HG03097 (cell line): ENCODE measurements at regions not wholly inside any gene's neighbourhood (a gene's known extent, or its start where the extent isn't known, plus 50 kb on each side); places are given as distances from the start of the nearest gene placed in this dataset.

Experiments
- ATAC-seq: cut with Tn5 transposase; IDR thresholded peaks from one replicate; pipeline ENCODE4 v1.9.1; 2021; ENCODE audit not compliant: unreplicated experiment, low FRiP score

DNA sequence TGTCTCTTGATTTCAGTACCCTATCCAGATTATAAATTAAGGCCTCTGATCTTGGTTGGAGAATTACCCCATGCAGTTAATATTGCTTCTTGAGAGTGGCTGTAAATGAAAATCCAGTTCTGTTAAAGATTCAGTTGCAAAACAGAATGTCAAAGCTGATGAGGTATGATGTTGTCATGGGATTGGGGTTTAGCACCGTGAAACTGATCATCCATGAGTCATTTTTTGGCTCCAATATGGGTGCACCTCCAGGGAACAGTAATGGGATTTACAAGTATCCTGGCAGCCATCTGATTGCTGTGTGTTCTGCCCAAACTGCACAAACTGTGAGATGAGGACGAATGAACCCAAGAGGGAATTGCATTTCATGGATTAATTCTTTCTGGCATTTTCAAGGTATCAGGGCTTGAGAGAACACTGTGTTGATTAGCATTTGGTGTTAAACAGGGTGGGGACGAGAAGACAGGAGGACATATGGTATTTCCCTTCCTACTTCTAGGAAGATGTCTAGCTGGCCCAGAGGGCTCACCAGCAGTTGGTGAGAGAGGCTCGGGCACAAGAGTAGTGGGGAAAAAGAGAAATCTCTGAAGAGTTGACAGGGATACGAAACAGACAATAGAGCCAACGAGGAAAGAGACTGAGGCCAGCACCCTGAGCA is 214.7 kb downstream of the GAS1 start:
- no peak for ATAC-seq

- ATAC-seq, result no peak
These were observed 215.7 kb downstream of the GAS1 start for GRCh38 chr9:86731511-86732063.

- no peak for ATAC-seq
These were observed 217.0 kb downstream of the GAS1 start for GRCh38 chr9:86730163-86730928.

DNA sequence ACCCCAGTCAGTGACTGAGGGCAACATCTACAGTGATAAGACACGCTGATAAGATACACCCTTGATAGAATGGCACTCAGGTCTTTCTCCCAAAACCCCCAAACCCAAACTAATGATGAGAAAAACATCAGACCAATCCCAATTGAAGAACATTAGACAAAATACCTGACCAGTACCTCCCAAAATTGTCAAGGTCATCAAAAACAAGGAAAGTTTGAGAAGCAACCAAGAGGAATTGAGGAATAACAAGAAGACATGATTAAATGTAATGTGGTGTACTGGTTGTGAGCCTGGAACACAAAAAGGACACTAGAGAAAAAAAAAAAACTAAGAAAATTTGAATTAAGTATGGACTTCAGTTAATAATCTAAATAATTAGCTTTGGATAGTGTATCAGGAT is 222.8 kb downstream of the GAS1 start:
- no peak for ATAC-seq

DNA sequence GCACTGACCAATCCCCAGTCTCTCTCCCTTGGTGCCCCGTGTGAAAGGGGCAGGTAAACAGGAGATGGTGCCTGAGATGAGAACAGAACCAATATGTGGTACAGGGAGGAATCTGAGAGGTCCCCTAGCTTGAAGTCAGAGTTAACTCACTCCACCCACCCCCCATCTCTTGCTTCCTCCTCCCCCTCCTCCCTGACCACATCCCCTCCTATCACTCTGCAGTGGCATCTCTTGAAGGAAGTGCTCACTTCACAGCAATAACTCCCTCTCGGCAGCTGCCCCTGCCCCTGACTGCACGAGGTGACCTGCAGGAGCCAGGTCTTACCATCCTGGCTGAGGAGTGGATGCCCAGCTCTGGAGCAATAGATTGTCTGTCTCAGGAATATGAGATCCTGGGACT is 224.0 kb downstream of the GAS1 start:
- ATAC-seq, result no peak

- no peak for ATAC-seq
These were observed 224.6 kb downstream of the GAS1 start for GRCh38 chr9:86722706-86723075.

GRCh38 chr9:86721843-86722705 is 225.2 kb downstream of the GAS1 start:
- no peak for ATAC-seq

DNA sequence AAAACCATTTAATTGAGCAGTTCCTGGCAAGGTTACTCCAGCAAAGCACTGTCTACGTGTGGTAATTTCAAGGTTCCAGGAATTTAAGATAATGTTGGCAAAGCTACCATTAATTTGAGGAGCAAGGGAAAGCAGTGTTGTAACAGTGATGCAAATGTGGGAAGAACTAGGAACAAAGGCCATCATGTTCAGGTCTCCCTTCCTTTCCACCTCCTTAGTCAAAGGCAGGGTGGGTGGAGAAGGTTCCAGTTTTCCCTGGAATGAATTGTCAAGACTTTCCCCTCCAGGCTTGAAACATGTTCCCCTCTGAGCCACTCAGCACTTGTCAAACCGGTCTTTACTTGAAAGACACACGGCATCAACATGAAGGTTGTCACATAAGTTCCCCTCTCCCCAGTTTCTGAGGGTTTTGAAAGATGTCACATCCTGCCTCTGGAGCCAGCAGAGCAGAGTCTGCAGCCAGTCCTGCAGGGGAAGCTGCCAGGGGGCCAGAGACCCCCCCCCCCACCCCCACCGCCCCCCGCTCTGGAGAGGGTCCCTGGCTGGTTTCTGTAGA is 226.0 kb downstream of the GAS1 start:
- ATAC-seq, result no peak

DNA sequence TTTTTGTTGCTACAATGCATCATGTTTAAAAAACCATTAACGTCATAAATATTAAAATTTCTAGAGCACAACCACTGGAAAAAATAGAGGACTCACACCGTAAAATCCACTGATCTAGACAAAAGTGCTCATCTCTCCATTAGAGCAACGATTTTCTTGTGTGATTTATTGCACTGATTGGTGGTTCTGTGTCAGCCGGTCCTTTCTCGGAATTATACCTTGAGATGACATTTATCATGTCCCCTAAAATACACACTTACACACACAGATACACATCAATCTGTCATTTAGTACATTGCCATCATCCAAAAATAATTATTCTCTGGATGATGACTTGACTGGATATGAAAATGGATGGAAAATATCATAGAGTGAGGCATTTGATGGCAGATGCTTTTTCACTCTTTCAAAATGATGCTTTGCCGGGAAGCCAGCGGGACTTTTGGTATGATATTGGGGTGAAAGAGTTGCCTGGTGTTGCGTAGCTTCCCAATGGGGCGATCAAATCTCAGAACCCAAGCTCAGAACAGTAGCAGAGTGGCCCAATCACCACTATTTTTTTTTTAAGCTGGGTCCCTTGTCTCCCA is 226.6 kb downstream of the GAS1 start:
- ATAC-seq, result no peak

- ATAC-seq, result no peak
These were observed 228.8 kb downstream of the GAS1 start for GRCh38 chr9:86718388-86719049.

DNA sequence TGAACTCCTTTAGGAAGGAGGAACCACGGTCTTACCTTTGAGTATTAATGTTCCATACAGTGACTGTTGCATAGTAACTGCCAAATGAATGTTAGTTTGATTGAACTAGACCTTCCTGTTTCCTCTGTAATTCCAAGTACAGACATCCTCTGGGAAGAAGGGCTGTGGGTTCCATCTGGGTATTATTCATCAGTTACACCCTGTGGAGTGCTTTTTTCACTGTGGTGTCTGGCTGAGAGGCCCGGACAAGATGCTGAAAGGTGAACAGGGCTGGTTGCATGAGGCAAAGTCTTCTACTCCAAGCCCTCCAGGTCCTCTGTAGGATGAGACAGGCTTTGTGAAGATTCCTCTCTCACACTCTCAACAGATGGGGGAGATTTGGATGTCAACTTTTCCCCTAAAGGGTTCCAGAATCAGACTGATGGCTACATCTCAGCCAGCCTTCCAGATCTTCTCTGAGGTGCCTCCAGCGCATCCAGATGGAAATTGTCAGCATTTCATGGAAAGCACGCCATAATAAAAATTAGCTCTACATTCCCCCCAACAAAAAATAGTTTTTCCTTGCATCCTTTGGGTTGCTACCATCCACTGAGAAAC is 230.9 kb downstream of the GAS1 start:
- ATAC-seq, result no peak

- ATAC-seq, result no peak
These were observed 232.3 kb downstream of the GAS1 start for GRCh38 chr9:86714999-86715398.

DNA sequence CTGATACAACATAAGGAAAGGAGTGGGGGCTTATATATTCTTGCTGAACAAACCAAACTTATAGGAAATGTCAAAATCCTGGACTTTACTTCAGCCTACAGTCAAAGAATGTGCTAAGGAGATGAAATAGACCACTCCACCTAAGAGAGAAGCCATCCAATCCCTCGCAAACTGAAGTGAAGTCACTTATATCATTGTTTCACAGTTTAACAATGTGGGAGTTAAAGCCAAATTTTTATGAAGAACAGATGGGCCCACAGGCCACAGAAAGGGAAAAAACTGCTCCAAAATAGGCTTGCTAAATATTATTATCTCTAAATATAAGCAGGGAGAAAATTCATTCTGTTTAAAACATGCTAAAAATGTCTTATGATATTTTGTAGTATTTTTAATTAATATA is 233.3 kb downstream of the GAS1 start:
- no peak for ATAC-seq

GRCh38 chr9:86713470-86713869 is 233.8 kb downstream of the GAS1 start:
- no peak for ATAC-seq

DNA sequence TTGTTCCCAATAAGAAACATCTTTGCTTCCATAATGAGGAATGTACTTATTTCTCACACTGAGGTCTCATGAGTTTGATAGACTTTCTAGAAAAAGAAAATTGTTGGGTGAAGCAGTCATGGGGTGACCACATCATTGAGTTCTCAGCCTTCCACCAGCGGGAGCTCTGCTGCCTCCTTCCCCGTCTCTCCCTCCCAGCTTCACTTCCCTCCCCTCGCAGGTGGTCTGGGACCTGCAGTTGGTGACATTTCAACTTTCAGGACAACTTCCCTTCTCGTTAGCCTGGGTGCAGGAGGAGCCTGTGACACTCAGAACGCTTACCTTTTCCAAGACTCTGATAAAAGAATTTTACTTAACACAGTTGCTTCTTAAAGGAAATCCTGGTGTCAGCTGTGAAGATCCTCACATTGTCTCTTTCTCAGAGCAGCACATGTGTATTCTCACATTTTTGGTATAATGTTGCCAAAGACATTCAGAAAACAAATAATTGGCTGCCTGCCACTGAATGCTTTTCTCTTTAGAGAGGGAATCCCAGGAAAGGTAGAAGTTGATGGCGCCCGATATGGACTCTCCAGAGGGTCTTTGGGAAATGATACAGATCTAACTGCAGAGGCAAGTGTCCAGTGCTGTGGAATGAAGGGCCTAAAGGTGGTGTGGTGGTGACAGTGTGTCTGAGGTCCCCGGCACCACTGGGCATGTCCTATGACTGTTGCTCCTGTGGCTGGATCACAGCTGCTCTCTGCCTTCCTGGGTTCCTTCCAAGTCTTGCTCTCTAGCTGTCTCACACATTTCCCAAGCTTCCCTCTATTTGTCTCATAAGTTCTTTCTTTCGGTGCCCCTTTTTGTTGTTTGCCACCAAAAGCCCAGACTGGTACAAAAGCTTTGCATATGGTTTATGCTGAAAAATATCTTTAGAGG is 238.1 kb downstream of the GAS1 start:
- no peak for ATAC-seq

DNA sequence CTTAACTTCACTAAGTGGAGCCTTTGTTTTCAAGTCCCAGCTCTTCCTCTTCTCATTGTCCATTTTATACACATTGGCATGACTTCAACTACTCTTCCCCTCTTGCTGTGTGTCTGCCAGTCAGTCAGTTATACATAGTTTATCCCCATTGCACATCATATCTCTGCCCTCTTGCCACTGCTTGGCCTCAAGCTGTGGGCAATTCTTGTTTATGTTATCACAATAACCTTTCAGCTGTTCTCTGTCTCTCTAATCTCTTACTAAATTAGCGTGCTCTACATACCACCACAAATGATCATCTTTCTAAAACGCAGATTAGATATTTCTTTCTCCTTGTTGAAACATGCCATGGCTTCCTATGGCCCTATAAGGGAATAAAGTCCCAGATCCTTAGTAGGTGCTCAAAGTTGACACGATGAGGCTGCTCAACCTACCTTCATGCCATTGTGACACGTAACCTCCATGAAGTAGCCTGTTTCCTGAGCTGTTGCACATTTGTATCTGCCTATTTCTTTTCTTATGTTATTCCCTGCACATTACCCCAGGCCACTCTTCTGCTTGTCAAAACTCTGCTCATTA is 239.3 kb downstream of the GAS1 start:
- ATAC-seq, result no peak

DNA sequence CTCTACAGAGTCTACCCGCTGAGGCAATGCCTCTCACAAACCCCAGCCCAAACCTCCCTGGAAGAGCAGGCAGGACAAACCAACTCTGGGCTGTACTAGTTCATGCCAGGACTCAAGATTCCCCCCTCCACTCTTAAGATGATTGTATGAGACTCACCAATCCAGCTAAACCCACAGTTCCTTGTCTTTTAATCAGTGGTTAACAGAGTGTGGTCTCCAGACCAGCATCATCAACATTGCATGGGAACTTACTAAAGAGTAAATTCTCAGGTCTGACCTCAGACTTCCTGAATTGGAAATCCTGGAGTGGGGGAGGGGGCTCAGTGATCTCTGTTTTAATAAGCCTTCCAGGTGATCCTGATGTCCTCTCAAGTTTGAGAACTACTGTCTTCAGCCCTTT is 240.9 kb downstream of the GAS1 start:
- ATAC-seq, result no peak

- ATAC-seq, result no peak
These were observed 241.8 kb downstream of the GAS1 start for GRCh38 chr9:86705490-86705889.
